Panc1 (cell line): ENCODE measurements at regions not wholly inside any gene's neighbourhood (a gene's known extent, or its start where the extent isn't known, plus 50 kb on each side); places are given as distances from the start of the nearest gene placed in this dataset.

Experiments
- ATAC-seq: fragments of 200-7000 bp; cut with Tn5 transposase; 2 replicates; pipeline ENCODE4 v1.9.1; 2020; ENCODE audit warnings: mild to moderate bottlenecking, moderate library complexity
- BruUV-seq: library from RNA; stranded (reverse); fragments of 400-500 nt; replicated peaks from 2 replicates; lab custom pipeline; 2021; lab: Mats Ljungman, UMichigan
- CTCF ChIA-PET: fragments of 300-600 bp; sonication (Branson Sonifier 250); formaldehyde crosslinking; loops from one replicate; lab custom pipeline; 2022; ENCODE audit warnings: antibody characterized with exemption; lab: Charles Lee
- POLR2A ChIA-PET: fragments of 300-600 bp; sonication (Branson Sonifier 250); formaldehyde crosslinking; loops from one replicate; lab custom pipeline; 2022; ENCODE audit warnings: antibody characterized with exemption; lab: Charles Lee
- DNase-seq: peaks from one replicate; pipeline ENCODE4 v3.0.0-alpha.2; 2010; ENCODE audit warnings: low read depth, low spot score
- H3K27ac ChIP-seq: 2 replicates; pipeline ENCODE4 v1.5.1; 2011; ENCODE audit warnings: mild to moderate bottlenecking, low read length, inconsistent platforms
- H3K27me3 ChIP-seq: fragments of 200-500 bp; sonication (Bioruptor generic); 2 replicates; pipeline ENCODE4 v1.6.0; 2014; ENCODE audit warnings: low read length, inconsistent platforms; ENCODE audit not compliant: control insufficient read depth, insufficient read depth
- H3K36me3 ChIP-seq: fragments of 200-500 bp; sonication (Bioruptor generic); 2 replicates; pipeline ENCODE4 v1.5.1; 2014; ENCODE audit warnings: inconsistent platforms, mild to moderate bottlenecking, low read length, moderate library complexity; ENCODE audit not compliant: control insufficient read depth, insufficient read depth
- H3K4me1 ChIP-seq: 2 replicates; pipeline ENCODE4 v1.5.1; 2011; ENCODE audit warnings: inconsistent platforms, mild to moderate bottlenecking, low read length, moderate library complexity; ENCODE audit not compliant: control insufficient read depth, insufficient read depth
- H3K4me3 ChIP-seq, 2 experiments: 2 replicates each; pipeline ENCODE4 v1.5.1; 2011 to 2012; ENCODE audit warnings: low read depth in 2 of 2, low read length in 2 of 2, mild to moderate bottlenecking in 2 of 2, inconsistent platforms in 1 of 2, moderate library complexity in 1 of 2
- H3K9me3 ChIP-seq: fragments of 200-500 bp; sonication (Bioruptor generic); 2 replicates; pipeline ENCODE4 v1.5.1; 2014; ENCODE audit warnings: low read depth, mild to moderate bottlenecking, inconsistent platforms, low read length, moderate library complexity; ENCODE audit not compliant: control insufficient read depth, insufficient read depth
- POLR2AphosphoS5 ChIP-seq: IDR thresholded peaks from 2 replicates; pipeline ENCODE4 v1.6.1; 2012; ENCODE audit warnings: mild to moderate bottlenecking, low read depth, low read length, moderate library complexity
- SIN3A ChIP-seq: IDR thresholded peaks from 2 replicates; pipeline ENCODE4 v1.6.1; 2012; ENCODE audit warnings: low read depth, mild to moderate bottlenecking, low read length, moderate library complexity, borderline replicate concordance; ENCODE audit not compliant: insufficient read depth
- TCF7L2 ChIP-seq: IDR thresholded peaks from 2 replicates; pipeline ENCODE4 v1.6.1; 2011; ENCODE audit warnings: mild to moderate bottlenecking, low read depth, low read length, inconsistent platforms
- in situ Hi-C: cut with HindIII; loops from 2 replicates; pipeline ENCODE4 v1.10.0; 2016; ENCODE audit warnings: low sequenced_read_pairs, low pct_unique_long_range_greater_than_20kb
- intact Hi-C: fragments of 100-400 bp; cut with micrococcal nuclease; formaldehyde crosslinking; loops from one replicate; pipeline ENCODE4 v1.10.0; 2022; ENCODE audit not compliant: unreplicated experiment
- TF ChIP-seq, protein P1 (sequence below), 2 experiments: IDR thresholded peaks; 2 replicates each; pipeline ENCODE4 v1.6.1; 2011 to 2012; ENCODE audit warnings: low read depth in 2 of 2, control low read depth in 1 of 2, low read length in 1 of 2, mild to moderate bottlenecking in 1 of 2, moderate library complexity in 1 of 2; ENCODE audit not compliant: insufficient read depth in 1 of 2
- TF ChIP-seq, protein P2 (sequence below): fragments of 450-650 bp; IDR thresholded peaks from 2 replicates; pipeline ENCODE4 v1.5.1; 2017; ENCODE audit warnings: mild to moderate bottlenecking

DNA sequence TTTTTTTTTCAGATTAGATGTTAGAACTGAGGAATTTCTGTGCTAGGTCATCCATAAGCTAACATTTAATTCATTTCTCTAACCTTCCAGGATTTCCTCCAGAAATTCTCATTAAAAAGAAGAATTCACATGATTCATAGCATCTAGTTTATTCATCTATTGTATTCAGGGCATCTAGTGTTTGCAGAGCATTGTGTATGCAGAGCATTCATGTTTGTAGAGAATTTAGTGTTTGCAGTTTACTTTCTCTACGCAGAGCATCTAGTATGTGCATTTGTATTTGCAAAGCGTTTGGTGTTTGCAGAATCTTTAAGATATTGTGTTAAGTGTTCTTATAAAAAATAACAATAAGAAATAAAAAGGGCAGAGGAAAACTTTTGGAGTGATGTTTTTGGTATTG is 491.1 kb downstream of the MTRR start:
- no TSS peak for BruUV-seq
- ChIA-PET POLR2A (no interaction called here), CTCF (no interaction called here)
- Histone ChIP-seq H3K36me3 (no peaks in the 10 kb centered on the region), H3K4me3 (no peak overlapping the region), H3K27ac (no peak overlapping the region), H3K4me1 (no peaks in the 10 kb centered on the region), H3K9me3 (no peaks in the 10 kb centered on the region), H3K27me3 (no peaks in the 10 kb centered on the region)
- ATAC-seq, result no peak
- no peak for TF ChIP-seq TCF7L2
- no peak for TF ChIP-seq POLR2AphosphoS5
- no peak for TF ChIP-seq SIN3A
- TF ChIP-seq, protein P1, sequence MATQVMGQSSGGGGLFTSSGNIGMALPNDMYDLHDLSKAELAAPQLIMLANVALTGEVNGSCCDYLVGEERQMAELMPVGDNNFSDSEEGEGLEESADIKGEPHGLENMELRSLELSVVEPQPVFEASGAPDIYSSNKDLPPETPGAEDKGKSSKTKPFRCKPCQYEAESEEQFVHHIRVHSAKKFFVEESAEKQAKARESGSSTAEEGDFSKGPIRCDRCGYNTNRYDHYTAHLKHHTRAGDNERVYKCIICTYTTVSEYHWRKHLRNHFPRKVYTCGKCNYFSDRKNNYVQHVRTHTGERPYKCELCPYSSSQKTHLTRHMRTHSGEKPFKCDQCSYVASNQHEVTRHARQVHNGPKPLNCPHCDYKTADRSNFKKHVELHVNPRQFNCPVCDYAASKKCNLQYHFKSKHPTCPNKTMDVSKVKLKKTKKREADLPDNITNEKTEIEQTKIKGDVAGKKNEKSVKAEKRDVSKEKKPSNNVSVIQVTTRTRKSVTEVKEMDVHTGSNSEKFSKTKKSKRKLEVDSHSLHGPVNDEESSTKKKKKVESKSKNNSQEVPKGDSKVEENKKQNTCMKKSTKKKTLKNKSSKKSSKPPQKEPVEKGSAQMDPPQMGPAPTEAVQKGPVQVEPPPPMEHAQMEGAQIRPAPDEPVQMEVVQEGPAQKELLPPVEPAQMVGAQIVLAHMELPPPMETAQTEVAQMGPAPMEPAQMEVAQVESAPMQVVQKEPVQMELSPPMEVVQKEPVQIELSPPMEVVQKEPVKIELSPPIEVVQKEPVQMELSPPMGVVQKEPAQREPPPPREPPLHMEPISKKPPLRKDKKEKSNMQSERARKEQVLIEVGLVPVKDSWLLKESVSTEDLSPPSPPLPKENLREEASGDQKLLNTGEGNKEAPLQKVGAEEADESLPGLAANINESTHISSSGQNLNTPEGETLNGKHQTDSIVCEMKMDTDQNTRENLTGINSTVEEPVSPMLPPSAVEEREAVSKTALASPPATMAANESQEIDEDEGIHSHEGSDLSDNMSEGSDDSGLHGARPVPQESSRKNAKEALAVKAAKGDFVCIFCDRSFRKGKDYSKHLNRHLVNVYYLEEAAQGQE (IDR thresholded peaks at IDR 0.05; ENCODE audit: insufficient read depth in 1 of 2, low read depth in 2 of 2, low read length in 1 of 2), result no peak
- TF ChIP-seq, protein P2, sequence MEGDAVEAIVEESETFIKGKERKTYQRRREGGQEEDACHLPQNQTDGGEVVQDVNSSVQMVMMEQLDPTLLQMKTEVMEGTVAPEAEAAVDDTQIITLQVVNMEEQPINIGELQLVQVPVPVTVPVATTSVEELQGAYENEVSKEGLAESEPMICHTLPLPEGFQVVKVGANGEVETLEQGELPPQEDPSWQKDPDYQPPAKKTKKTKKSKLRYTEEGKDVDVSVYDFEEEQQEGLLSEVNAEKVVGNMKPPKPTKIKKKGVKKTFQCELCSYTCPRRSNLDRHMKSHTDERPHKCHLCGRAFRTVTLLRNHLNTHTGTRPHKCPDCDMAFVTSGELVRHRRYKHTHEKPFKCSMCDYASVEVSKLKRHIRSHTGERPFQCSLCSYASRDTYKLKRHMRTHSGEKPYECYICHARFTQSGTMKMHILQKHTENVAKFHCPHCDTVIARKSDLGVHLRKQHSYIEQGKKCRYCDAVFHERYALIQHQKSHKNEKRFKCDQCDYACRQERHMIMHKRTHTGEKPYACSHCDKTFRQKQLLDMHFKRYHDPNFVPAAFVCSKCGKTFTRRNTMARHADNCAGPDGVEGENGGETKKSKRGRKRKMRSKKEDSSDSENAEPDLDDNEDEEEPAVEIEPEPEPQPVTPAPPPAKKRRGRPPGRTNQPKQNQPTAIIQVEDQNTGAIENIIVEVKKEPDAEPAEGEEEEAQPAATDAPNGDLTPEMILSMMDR, result no peak
- in situ Hi-C loops, result no loop called here
- intact Hi-C loops, result no loop called here
- no peak for DNase-seq

DNA sequence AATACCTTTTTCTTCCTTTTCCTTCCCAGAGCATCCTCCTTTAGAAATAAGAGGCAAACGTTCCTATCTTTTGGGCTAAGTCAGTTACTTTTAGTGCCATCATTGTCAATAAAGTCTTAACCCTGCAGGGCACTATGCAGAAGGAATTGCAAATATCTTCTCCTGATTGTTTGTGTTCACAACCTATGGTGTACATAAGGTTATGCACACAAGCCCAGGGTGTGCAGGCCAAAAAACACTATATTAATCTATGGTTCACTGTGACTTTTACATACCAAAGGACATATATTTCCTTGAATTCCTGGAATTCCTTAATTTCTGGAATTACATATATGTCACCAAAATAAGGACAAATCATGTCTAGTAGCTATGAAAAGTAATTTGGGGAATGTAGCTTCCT is 493.5 kb downstream of the MTRR start:
- no peak overlapping the region for H3K4me3 ChIP-seq
- H3K9me3 ChIP-seq, result no peaks in the 10 kb centered on the region
- DNase-seq (no peak), ATAC-seq (no peak)
- no peaks in the 10 kb centered on the region for H3K27me3 ChIP-seq
- ChIA-PET CTCF (no interaction called here), POLR2A (no interaction called here)
- H3K4me1 ChIP-seq, result no peaks in the 10 kb centered on the region
- TF ChIP-seq, protein P2, result no peak
- TF ChIP-seq POLR2AphosphoS5, result no peak
- TF ChIP-seq SIN3A, result no peak
- TF ChIP-seq, protein P1 (IDR thresholded peaks at IDR 0.05; ENCODE audit: insufficient read depth in 1 of 2, low read depth in 2 of 2, low read length in 1 of 2), result no peak
- no peak for TF ChIP-seq TCF7L2
- in situ Hi-C loops, result no loop called here
- H3K27ac ChIP-seq, result no peak overlapping the region
- BruUV-seq, result no TSS peak
- H3K36me3 ChIP-seq, result no peaks in the 10 kb centered on the region
- intact Hi-C loops, result no loop called here
